ENCODE measurements at regions not wholly inside any gene's neighbourhood (a gene's known extent, or its start where the extent isn't known, plus 50 kb on each side); places are given as distances from the start of the nearest gene placed in this dataset.

DNA sequence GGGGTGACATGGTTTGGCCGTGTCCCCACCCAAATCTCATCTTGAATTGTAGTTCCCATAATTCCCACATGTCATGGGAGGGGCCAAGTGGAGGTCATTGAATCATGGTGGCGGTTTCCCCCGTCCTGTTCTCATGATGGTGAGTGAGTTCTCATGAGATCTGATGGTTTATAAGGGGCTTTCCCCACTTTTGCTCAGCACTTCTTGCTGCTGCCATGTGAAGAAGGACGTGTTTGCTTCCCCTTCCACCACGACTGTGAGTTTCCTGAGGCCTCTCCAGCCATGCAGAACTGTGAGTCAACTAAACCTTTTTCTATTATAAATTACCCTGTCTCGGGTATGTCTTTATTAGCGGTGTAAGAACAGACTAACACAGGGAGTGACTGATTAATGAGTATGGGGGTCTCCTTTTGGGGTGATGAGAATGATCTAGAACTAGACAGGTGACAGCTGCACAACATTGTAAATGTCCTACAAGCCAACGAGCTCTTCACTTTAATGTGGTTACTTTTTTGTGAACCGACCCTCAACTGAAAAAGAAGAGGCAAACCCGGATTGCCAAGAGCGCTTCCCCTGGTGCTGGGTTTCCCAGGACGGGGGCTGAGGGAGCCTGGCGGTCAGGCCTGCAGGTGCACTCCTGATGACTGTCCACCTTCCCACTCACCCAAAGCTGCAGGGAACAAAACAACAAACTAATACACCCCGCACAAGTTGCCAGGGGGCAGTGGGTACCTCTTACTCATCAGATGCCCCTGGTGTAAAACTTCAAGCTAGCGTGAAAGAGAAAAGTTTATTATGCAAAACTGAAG lies 90.1 kb downstream of the NCOR2 start:
- DNase-seq, result no peak
- TF ChIP-seq, protein P1, sequence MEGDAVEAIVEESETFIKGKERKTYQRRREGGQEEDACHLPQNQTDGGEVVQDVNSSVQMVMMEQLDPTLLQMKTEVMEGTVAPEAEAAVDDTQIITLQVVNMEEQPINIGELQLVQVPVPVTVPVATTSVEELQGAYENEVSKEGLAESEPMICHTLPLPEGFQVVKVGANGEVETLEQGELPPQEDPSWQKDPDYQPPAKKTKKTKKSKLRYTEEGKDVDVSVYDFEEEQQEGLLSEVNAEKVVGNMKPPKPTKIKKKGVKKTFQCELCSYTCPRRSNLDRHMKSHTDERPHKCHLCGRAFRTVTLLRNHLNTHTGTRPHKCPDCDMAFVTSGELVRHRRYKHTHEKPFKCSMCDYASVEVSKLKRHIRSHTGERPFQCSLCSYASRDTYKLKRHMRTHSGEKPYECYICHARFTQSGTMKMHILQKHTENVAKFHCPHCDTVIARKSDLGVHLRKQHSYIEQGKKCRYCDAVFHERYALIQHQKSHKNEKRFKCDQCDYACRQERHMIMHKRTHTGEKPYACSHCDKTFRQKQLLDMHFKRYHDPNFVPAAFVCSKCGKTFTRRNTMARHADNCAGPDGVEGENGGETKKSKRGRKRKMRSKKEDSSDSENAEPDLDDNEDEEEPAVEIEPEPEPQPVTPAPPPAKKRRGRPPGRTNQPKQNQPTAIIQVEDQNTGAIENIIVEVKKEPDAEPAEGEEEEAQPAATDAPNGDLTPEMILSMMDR (IDR thresholded peaks at IDR 0.05; ENCODE audit: unreplicated experiment), result no peak
- intact Hi-C loops (cut with micrococcal nuclease; ENCODE audit: unreplicated experiment), result no loop called here
- peaks cover 6% of the 10 kb centered on the region for H3K9me3 Mint-ChIP-seq (ENCODE audit: low read depth, unreplicated experiment)
- CTCF ChIA-PET, result no interaction called here
- peaks cover 27% of the 10 kb centered on the region for H3K4me1 Mint-ChIP-seq (ENCODE audit: low read depth, unreplicated experiment)
- H3K36me3 Mint-ChIP-seq (ENCODE audit: insufficient read depth, unreplicated experiment), result peaks cover 72% of the 10 kb centered on the region
- no peaks in the 10 kb centered on the region for H3K27me3 Mint-ChIP-seq (ENCODE audit: unreplicated experiment)
- H3K4me3 Mint-ChIP-seq (ENCODE audit: low read depth, unreplicated experiment), result no peak overlapping the region
- no TSS peak for BruUV-seq (replicated peaks)
- no peak overlapping the region for H3K27ac Mint-ChIP-seq (ENCODE audit: unreplicated experiment)

DNA sequence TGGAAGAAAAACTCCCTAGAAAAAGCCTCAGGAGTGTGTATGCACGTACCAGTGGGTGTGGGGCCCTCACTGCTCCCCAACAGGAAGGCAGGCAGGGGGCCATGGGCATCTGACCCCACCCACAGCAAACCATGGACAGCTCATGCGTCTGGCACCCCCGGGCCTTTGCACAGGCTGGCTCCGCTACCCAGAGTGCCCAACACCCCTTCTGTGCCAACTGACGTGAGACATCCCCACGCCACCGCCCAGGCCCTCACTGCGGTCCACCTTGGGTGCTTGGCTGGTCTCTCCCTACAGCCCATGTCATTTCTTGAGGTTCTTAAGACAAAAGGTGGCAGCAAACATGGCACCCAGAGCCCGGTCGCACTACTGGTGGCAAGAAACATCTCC lies 91.4 kb downstream of the NCOR2 start:
- Mint-ChIP-seq H3K27ac (ENCODE audit: unreplicated experiment) (no peak overlapping the region), H3K4me1 (ENCODE audit: low read depth, unreplicated experiment) (peaks cover 16% of the 10 kb centered on the region), H3K4me3 (ENCODE audit: low read depth, unreplicated experiment) (no peak overlapping the region), H3K9me3 (ENCODE audit: low read depth, unreplicated experiment) (peaks cover 6% of the 10 kb centered on the region), H3K27me3 (ENCODE audit: unreplicated experiment) (no peaks in the 10 kb centered on the region), H3K36me3 (ENCODE audit: insufficient read depth, unreplicated experiment) (peaks cover 72% of the 10 kb centered on the region)
- intact Hi-C loops (cut with micrococcal nuclease; ENCODE audit: unreplicated experiment), result no loop called here
- TF ChIP-seq, protein P1 (IDR thresholded peaks at IDR 0.05; ENCODE audit: unreplicated experiment), result no peak
- DNase-seq, result no peak
- CTCF ChIA-PET, result no interaction called here
- no TSS peak for BruUV-seq (replicated peaks)

GRCh38 chr12:124475295-124476010 lies 92.0 kb downstream of the NCOR2 start:
- H3K9me3 Mint-ChIP-seq (ENCODE audit: low read depth, unreplicated experiment), result peaks cover 6% of the 10 kb centered on the region
- H3K27me3 Mint-ChIP-seq (ENCODE audit: unreplicated experiment), result no peaks in the 10 kb centered on the region
- no peak overlapping the region for H3K27ac Mint-ChIP-seq (ENCODE audit: unreplicated experiment)
- H3K4me3 Mint-ChIP-seq (ENCODE audit: low read depth, unreplicated experiment), result no peak overlapping the region
- no TSS peak for BruUV-seq (replicated peaks)
- DNase-seq, result no peak
- intact Hi-C loops (cut with micrococcal nuclease; ENCODE audit: unreplicated experiment), result no loop called here
- TF ChIP-seq, protein P1 (IDR thresholded peaks at IDR 0.05; ENCODE audit: unreplicated experiment), result no peak
- CTCF ChIA-PET, result no interaction called here
- peaks cover 68% of the 10 kb centered on the region for H3K36me3 Mint-ChIP-seq (ENCODE audit: insufficient read depth, unreplicated experiment)
- H3K4me1 Mint-ChIP-seq (ENCODE audit: low read depth, unreplicated experiment), result peaks cover 15% of the 10 kb centered on the region

DNA sequence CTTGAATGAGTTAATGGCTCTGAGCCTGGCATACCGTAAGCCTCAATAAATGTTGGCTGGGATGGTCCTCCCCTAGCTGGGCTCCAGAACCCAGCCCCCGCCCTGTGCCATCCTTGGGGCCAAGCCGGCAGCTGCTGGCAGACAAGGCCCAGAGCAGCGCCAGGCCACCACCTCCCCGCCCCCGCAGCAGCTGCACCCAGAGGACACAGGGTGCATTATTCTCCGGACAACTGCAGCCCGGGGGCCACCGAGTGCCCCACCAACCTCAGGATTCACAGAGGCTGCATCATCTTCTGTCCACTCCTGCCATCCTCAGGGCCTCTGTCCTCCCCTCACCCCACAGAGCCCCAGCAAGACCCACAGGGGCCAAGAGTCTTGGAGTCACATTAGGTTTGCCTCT lies 92.7 kb downstream of the NCOR2 start:
- H3K36me3 Mint-ChIP-seq (ENCODE audit: insufficient read depth, unreplicated experiment), result peaks cover 73% of the 10 kb centered on the region
- no TSS peak for BruUV-seq (replicated peaks)
- peaks cover 6% of the 10 kb centered on the region for H3K9me3 Mint-ChIP-seq (ENCODE audit: low read depth, unreplicated experiment)
- H3K4me1 Mint-ChIP-seq (ENCODE audit: low read depth, unreplicated experiment), result peaks cover 15% of the 10 kb centered on the region
- intact Hi-C loops (cut with micrococcal nuclease; ENCODE audit: unreplicated experiment), result no loop called here
- CTCF ChIA-PET, result no interaction called here
- no peaks in the 10 kb centered on the region for H3K27me3 Mint-ChIP-seq (ENCODE audit: unreplicated experiment)
- H3K4me3 Mint-ChIP-seq (ENCODE audit: low read depth, unreplicated experiment), result no peak overlapping the region
- DNase-seq, result no peak
- TF ChIP-seq, protein P1 (IDR thresholded peaks at IDR 0.05; ENCODE audit: unreplicated experiment), result no peak
- no peak overlapping the region for H3K27ac Mint-ChIP-seq (ENCODE audit: unreplicated experiment)
